Neural crest cell (in vitro differentiated cells): ENCODE measurements at regions not wholly inside any gene's neighbourhood (a gene's known extent, or its start where the extent isn't known, plus 50 kb on each side); places are given as distances from the start of the nearest gene placed in this dataset.

Source experiments
- DNase-seq: peaks from one replicate; pipeline ENCODE4 v3.0.0; 2021; ENCODE audit warnings: low read depth, mixed read lengths, low spot score
- H3K27ac Mint-ChIP-seq: one replicate; pipeline ENCODE4 v1.8.0; 2021; ENCODE audit warnings: mild to moderate bottlenecking, mixed read lengths; ENCODE audit not compliant: unreplicated experiment
- H3K27me3 Mint-ChIP-seq: 2 replicates; pipeline ENCODE4 v1.8.0; 2021; ENCODE audit warnings: low read depth, mild to moderate bottlenecking, mixed read lengths
- H3K36me3 Mint-ChIP-seq: 2 replicates; pipeline ENCODE4 v1.8.0; 2021; ENCODE audit warnings: low read depth, mild to moderate bottlenecking, mixed read lengths
- H3K4me1 Mint-ChIP-seq: 2 replicates; pipeline ENCODE4 v1.8.0; 2021; ENCODE audit warnings: mixed read lengths
- H3K4me3 Mint-ChIP-seq: one replicate; pipeline ENCODE4 v1.8.0; 2021; ENCODE audit warnings: mild to moderate bottlenecking, mixed read lengths
- H3K9me3 Mint-ChIP-seq: 2 replicates; pipeline ENCODE4 v1.8.0; 2021; ENCODE audit warnings: mixed read lengths
- CTCF ChIP-seq: fragments of 200-600 bp; sonication (generic); conservative IDR thresholded peaks from 2 replicates; pipeline ENCODE4 v1.5.0; 2021; ENCODE audit warnings: antibody characterized with exemption, mild to moderate bottlenecking

- no peaks in the 10 kb centered on the region for H3K4me1 Mint-ChIP-seq
Measured at GRCh38 chr3:165404357-165405027, 208.3 kb upstream of the SLITRK3 start.

GRCh38 chr3:165403666-165404065 lies 207.5 kb upstream of the SLITRK3 start:
- TF ChIP-seq CTCF: no peak
- H3K4me3 Mint-ChIP-seq: no peak overlapping the region
- DNase-seq: no peak
- no peaks in the 10 kb centered on the region for H3K36me3 Mint-ChIP-seq
- H3K27me3 Mint-ChIP-seq: no peaks in the 10 kb centered on the region
- H3K9me3 Mint-ChIP-seq: no peaks in the 10 kb centered on the region
- H3K4me1 Mint-ChIP-seq: no peaks in the 10 kb centered on the region
- no peak overlapping the region for H3K27ac Mint-ChIP-seq

More at GRCh38 chr3:165404357-165405027, 208.3 kb upstream of the SLITRK3 start:
- no peaks in the 10 kb centered on the region for H3K36me3 Mint-ChIP-seq
- H3K27ac Mint-ChIP-seq: no peak overlapping the region
- DNase-seq: no peak
- no peaks in the 10 kb centered on the region for H3K9me3 Mint-ChIP-seq
- no peak overlapping the region for H3K4me3 Mint-ChIP-seq
- TF ChIP-seq CTCF: no peak
- no peaks in the 10 kb centered on the region for H3K27me3 Mint-ChIP-seq

GRCh38 chr3:165395188-165395587 lies 199.0 kb upstream of the SLITRK3 start:
- Mint-ChIP-seq H3K36me3 (no peaks in the 10 kb centered on the region), H3K27ac (no peak overlapping the region), H3K4me3 (no peak overlapping the region), H3K4me1 (no peaks in the 10 kb centered on the region), H3K9me3 (no peaks in the 10 kb centered on the region), H3K27me3 (no peaks in the 10 kb centered on the region)
- no peak for DNase-seq
- TF ChIP-seq CTCF: no peak

GRCh38 chr3:165393461-165393860 lies 197.3 kb upstream of the SLITRK3 start:
- no peaks in the 10 kb centered on the region for H3K9me3 Mint-ChIP-seq
- TF ChIP-seq CTCF: no peak
- DNase-seq: no peak
- H3K27ac Mint-ChIP-seq: no peak overlapping the region
- H3K27me3 Mint-ChIP-seq: no peaks in the 10 kb centered on the region
- H3K4me1 Mint-ChIP-seq: peaks cover 5% of the 10 kb centered on the region
- no peak overlapping the region for H3K4me3 Mint-ChIP-seq
- H3K36me3 Mint-ChIP-seq: no peaks in the 10 kb centered on the region

GRCh38 chr3:165390166-165390565 lies 194.0 kb upstream of the SLITRK3 start:
- Mint-ChIP-seq H3K36me3 (peaks cover 2% of the 10 kb centered on the region), H3K27ac (no peak overlapping the region), H3K4me3 (no peak overlapping the region), H3K9me3 (peaks cover 4% of the 10 kb centered on the region), H3K27me3 (no peaks in the 10 kb centered on the region), H3K4me1 (peaks cover 5% of the 10 kb centered on the region)
- no peak for TF ChIP-seq CTCF
- DNase-seq: no peak
